Mesothelial cell of epicardium (in vitro differentiated cells): ENCODE measurements at regions not wholly inside any gene's neighbourhood (a gene's known extent, or its start where the extent isn't known, plus 50 kb on each side); places are given as distances from the start of the nearest gene placed in this dataset.

Experiments used
- DNase-seq, 2 experiments: peaks; one replicate each; pipeline ENCODE4 v3.0.0; 2021; ENCODE audit warnings: low spot score in 2 of 2; ENCODE audit not compliant: unreplicated experiment in 2 of 2
- H3K27ac Mint-ChIP-seq: 2 replicates; pipeline ENCODE4 v1.8.0; 2021; ENCODE audit warnings: mixed read lengths
- H3K27me3 Mint-ChIP-seq: 2 replicates; pipeline ENCODE4 v1.8.0; 2021; ENCODE audit warnings: low read depth, mixed read lengths
- H3K36me3 Mint-ChIP-seq: 2 replicates; pipeline ENCODE4 v1.8.0; 2021; ENCODE audit warnings: mixed read lengths
- H3K4me1 Mint-ChIP-seq: 2 replicates; pipeline ENCODE4 v1.8.0; 2021; ENCODE audit warnings: mixed read lengths
- H3K4me3 Mint-ChIP-seq: 2 replicates; pipeline ENCODE4 v1.8.0; 2021; ENCODE audit warnings: mild to moderate bottlenecking, moderate library complexity, mixed read lengths
- H3K9me3 Mint-ChIP-seq: 2 replicates; pipeline ENCODE4 v1.8.0; 2021; ENCODE audit warnings: mixed read lengths
- CTCF ChIP-seq: fragments of 200-600 bp; sonication (generic); IDR thresholded peaks from one replicate; pipeline ENCODE4 v1.5.0; 2021; ENCODE audit warnings: antibody characterized with exemption; ENCODE audit not compliant: unreplicated experiment

DNA sequence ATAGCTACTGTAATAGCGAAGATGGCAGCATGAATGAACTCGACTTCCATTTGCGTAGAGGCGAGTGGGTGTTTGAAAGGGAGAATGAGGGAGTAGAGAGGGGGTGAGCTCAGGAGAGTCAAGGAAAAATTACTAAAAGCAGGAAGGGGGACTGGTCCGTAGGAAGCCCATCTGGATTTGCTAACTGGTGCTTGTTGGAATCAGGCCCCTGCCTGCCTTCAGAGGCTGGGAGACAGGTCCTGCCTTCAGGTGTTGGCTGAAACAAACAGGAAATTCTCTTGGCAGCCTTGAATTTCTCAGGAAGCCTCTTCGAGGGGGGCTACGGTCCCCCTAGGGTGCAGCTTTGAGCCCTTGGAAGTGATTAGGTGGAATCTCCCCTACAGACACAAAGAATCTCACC lies 121.7 kb downstream of the OLFM1 start:
- Mint-ChIP-seq H3K4me3 (no peak overlapping the region), H3K36me3 (no peaks in the 10 kb centered on the region), H3K4me1 (peaks cover 3% of the 10 kb centered on the region), H3K27me3 (peaks cover 24% of the 10 kb centered on the region), H3K9me3 (no peaks in the 10 kb centered on the region), H3K27ac (no peak overlapping the region)
- no peak for TF ChIP-seq CTCF
- DNase-seq = no peak

- Mint-ChIP-seq H3K36me3 (no peaks in the 10 kb centered on the region), H3K27me3 (peaks cover 26% of the 10 kb centered on the region), H3K9me3 (no peaks in the 10 kb centered on the region), H3K4me1 (peaks cover 3% of the 10 kb centered on the region), H3K4me3 (no peak overlapping the region), H3K27ac (no peak overlapping the region)
- no peak for TF ChIP-seq CTCF
- no peak for DNase-seq
Observed at GRCh38 chr9:135209852-135210251, 122.4 kb downstream of the OLFM1 start.

DNA sequence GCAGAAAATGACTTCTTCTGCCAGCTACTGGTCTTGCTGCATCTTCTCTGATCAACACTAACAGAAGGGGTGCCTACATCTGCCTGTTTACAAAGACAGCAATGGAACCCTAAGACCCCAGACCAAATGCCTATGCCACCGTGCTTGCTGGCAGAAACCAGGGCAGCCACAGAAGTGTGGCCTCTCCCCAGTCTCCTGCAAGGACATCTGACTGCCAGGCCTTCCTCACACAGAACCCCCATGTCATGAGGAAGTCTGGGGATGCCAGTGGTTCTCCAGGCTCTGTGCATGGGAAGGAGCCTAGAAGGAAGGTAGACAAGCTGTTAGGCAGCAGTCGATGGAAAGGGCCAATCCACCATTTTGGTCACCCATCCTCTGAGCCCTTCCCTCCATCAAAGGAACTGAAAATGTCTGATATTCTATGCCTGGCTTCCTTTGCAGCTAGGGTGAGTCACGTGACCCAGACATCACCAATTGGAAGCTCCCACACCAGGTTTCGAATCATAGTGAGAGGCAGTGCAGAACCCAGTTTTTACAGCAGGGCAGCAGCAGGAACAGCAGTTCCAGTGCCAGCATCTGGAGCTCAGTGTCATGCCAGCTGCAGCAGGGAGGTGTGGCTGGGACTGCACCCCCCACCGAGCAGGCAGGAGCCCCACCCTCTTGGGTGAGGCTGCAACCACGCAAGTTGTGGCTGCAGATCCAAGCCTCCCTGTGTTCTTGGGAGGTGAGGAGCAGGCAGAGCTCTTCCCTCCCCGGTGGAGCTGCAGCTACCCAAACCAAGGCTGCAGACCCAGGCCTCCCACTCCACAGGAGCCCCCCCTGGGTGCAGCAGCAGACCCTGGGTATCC lies 123.4 kb downstream of the OLFM1 start:
- Mint-ChIP-seq H3K9me3 (no peaks in the 10 kb centered on the region), H3K27ac (no peak overlapping the region), H3K4me3 (no peak overlapping the region), H3K4me1 (peaks cover 9% of the 10 kb centered on the region), H3K27me3 (peaks cover 26% of the 10 kb centered on the region), H3K36me3 (no peaks in the 10 kb centered on the region)
- TF ChIP-seq CTCF = no peak
- DNase-seq = no peak

GRCh38 chr9:135211524-135211890 lies 124.0 kb downstream of the OLFM1 start:
- TF ChIP-seq CTCF = no peak
- no peaks in the 10 kb centered on the region for H3K9me3 Mint-ChIP-seq
- H3K36me3 Mint-ChIP-seq = no peaks in the 10 kb centered on the region
- no peak overlapping the region for H3K4me3 Mint-ChIP-seq
- peaks cover 27% of the 10 kb centered on the region for H3K27me3 Mint-ChIP-seq
- no peak overlapping the region for H3K27ac Mint-ChIP-seq
- H3K4me1 Mint-ChIP-seq = peaks cover 9% of the 10 kb centered on the region
- DNase-seq = no peak

GRCh38 chr9:135212961-135213360 lies 125.5 kb downstream of the OLFM1 start:
- Mint-ChIP-seq H3K27ac (no peak overlapping the region), H3K4me3 (no peak overlapping the region), H3K27me3 (peaks cover 36% of the 10 kb centered on the region), H3K36me3 (no peaks in the 10 kb centered on the region), H3K9me3 (no peaks in the 10 kb centered on the region), H3K4me1 (peaks cover 18% of the 10 kb centered on the region)
- no peak for DNase-seq
- no peak for TF ChIP-seq CTCF
